Thoracic aorta (tissue), 2 donors: ENCODE measurements at regions not wholly inside any gene's neighbourhood (a gene's known extent, or its start where the extent isn't known, plus 50 kb on each side); places are given as distances from the start of the nearest gene placed in this dataset.
A peak's percentile ranks its signal among the peaks of the same experiment; 100 is the strongest.
"Not testable (repeated sequence)": the region's sequence is repeated elsewhere in the genome, so short reads cannot be mapped to it uniquely, and the experiment has no call there.

Experiments
- ATAC-seq: fragments of 150-250 bp; one replicate; pipeline ENCODE4 v1.8.0; 2017; ENCODE audit warnings: low read depth; ENCODE audit not compliant: insufficient number of reproducible peaks, low FRiP score
- DNase-seq: peaks from one replicate; pipeline ENCODE4 v3.0.0-alpha.2; 2020; ENCODE audit warnings: low spot score
- H3K27ac ChIP-seq, 2 donors: fragments of 200-600 bp; sonication (generic); 1 replicate in 1 of 2; 2 replicates in 1 of 2; pipeline ENCODE4 v1.5.1; 2016; ENCODE audit warnings: mild to moderate bottlenecking in 2 of 2, moderate library complexity in 2 of 2
- H3K27me3 ChIP-seq: fragments of 200-600 bp; sonication (generic); replicated peaks from 2 replicates; pipeline ENCODE4 v1.6.0; 2016; ENCODE audit warnings: mild to moderate bottlenecking; ENCODE audit not compliant: insufficient read depth
- H3K36me3 ChIP-seq: fragments of 200-600 bp; sonication (generic); one replicate; pipeline ENCODE4 v1.5.1; 2016
- H3K4me1 ChIP-seq, 2 donors: fragments of 200-600 bp; sonication (generic); 1 replicate in 1 of 2; 2 replicates in 1 of 2; pipeline versions ENCODE4 v1.5.1 to v1.6.0; 2016; ENCODE audit warnings: low read depth in 2 of 2, mild to moderate bottlenecking in 1 of 2; ENCODE audit not compliant: control insufficient read depth in 1 of 2
- H3K4me3 ChIP-seq: fragments of 200-600 bp; sonication (generic); 2 replicates; pipeline ENCODE4 v1.5.1; 2016; ENCODE audit warnings: mild to moderate bottlenecking
- H3K9me3 ChIP-seq: fragments of 200-600 bp; sonication (generic); 2 replicates; pipeline ENCODE4 v1.5.1; 2016
- CTCF ChIP-seq: fragments of 200-600 bp; sonication (generic); IDR thresholded peaks from one replicate; pipeline ENCODE4 v1.5.1; 2019; ENCODE audit warnings: antibody characterized with exemption

- Histone ChIP-seq H3K4me1 (peaks cover 0 to 4% of the 10 kb centered on the region in 2 donors), H3K36me3 (no peaks in the 10 kb centered on the region), H3K4me3 (no peak overlapping the region), H3K27me3 (no peaks in the 10 kb centered on the region), H3K27ac (no peak overlapping the region), H3K9me3 (no peaks in the 10 kb centered on the region)
- DNase-seq (no peak), ATAC-seq (no peak)
- TF ChIP-seq CTCF: no peak
Observed at GRCh38 chr9:3736161-3736560, 210.4 kb upstream of the RFX3 start.

- Histone ChIP-seq H3K4me1 (peaks cover 0 to 4% of the 10 kb centered on the region in 2 donors), H3K4me3 (no peak overlapping the region), H3K9me3 (no peaks in the 10 kb centered on the region), H3K27ac (no peak overlapping the region), H3K27me3 (no peaks in the 10 kb centered on the region), H3K36me3 (no peaks in the 10 kb centered on the region)
- TF ChIP-seq CTCF: no peak
- ATAC-seq (no peak), DNase-seq (no peak)
Observed at GRCh38 chr9:3735251-3735650, 209.4 kb upstream of the RFX3 start.

DNA sequence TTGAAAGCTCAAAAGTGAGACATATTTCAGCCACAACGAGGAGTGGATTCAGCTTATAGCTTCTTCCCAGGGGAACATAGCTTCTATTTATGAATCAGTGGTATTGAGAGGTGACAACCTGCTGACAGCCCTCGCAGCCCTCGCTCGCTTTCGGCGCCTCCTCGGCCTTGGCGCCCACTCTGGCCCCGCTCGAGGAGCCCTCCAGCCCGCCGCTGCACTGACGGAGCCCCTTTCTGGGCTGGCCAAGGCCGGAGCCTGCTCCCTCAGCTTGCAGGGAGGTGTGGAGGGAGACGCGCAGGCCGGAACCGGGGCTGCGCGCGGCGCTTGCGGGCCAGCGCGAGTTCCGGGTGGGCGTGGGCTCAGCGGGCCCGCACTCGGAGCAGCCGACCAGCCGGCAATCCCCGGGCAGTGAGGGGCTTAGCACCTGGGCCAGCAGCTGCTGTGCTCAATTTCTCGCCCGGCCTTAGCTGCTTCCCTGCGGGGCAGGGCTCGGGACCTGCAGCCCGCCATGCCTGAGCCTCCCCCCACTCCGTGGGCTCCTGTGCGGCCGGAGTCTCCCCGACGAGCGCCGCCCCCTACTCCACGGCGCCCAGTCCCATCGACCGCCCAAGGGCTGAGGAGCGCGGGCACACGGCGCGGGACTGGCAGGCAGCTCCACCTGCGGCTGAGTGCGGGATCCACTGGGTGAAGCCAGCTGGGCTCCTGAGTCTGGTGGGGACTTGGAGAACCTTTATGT, 207.9 kb upstream of the RFX3 start:
- DNase-seq, ATAC-seq, H3K4me3 ChIP-seq, H3K27ac ChIP-seq, H3K9me3 ChIP-seq, H3K4me1 ChIP-seq, H3K36me3 ChIP-seq, H3K27me3 ChIP-seq: not testable (repeated sequence)

GRCh38 chr9:3733039-3733408, 207.2 kb upstream of the RFX3 start:
- Histone ChIP-seq H3K36me3 (no peaks in the 10 kb centered on the region), H3K9me3 (no peaks in the 10 kb centered on the region), H3K4me1 (peaks cover 0 to 4% of the 10 kb centered on the region in 2 donors), H3K27ac (no peak overlapping the region), H3K4me3 (no peak overlapping the region), H3K27me3 (no peaks in the 10 kb centered on the region)
- no peak for ATAC-seq
- DNase-seq: no peak
- TF ChIP-seq CTCF: no peak

GRCh38 chr9:3732077-3733038, 206.6 kb upstream of the RFX3 start:
- no peaks in the 10 kb centered on the region for H3K36me3 ChIP-seq
- DNase-seq (no peak), ATAC-seq (peak; percentile 95)
- no peaks in the 10 kb centered on the region for H3K9me3 ChIP-seq
- H3K27me3 ChIP-seq: no peaks in the 10 kb centered on the region
- no peak overlapping the region for H3K27ac ChIP-seq
- TF ChIP-seq CTCF: peak; percentile 71
- peak overlapping the region; percentile 28 for H3K4me3 ChIP-seq
- H3K4me1 ChIP-seq: peaks cover 0 to 4% of the 10 kb centered on the region in 2 donors
